ENCODE measurements at regions not wholly inside any gene's neighbourhood (a gene's known extent, or its start where the extent isn't known, plus 50 kb on each side); places are given as distances from the start of the nearest gene placed in this dataset.

DNA sequence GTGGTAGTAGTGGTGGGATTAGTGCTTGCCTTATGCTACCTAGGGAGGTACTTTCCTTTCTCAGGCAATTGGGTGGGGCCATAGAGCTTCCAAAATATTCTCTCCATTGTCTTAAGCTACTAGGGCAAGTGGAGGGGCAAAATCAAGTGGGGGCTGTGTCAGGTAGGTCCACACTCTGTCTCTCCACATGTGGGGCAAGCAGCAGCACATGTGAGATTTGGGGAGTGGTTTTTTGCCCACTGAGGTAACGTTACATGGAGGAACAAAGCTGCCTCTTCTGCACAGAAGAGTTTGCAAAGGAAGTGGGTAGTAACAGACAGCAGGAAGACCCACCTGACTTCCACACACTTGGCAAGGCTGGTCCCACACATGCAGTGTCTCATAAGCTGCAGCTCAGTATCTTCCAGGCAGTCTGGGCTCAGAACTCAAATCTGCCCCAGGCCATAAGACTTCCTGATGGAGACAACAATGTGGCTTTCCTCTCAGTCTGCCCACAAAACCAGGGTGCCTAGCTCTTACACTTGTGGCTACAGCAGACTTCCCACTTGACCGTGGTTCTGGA, 1581.5 kb upstream of the PCDH20 start:
- DNase-seq (ENCODE audit: low spot score) = no peak

DNA sequence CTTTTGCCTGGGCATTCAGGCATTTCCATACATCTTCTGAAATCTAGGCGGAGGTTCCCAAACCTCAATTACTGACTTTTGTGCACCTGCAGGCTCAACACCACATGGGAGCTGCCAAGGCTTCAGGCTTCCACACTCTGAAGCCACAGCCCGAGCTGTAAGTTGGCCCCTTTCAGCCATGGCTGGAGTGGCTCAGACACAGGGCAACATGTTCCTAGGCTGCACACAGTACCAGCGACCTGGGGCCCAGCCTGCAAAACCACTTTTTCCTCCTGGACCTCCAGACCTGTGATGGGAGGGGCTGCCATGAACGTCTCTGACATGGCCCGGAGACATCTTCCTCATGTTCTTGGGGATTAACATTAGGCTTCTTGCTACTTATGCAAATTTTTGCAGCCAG, 1558.2 kb upstream of the PCDH20 start:
- no peak for DNase-seq (ENCODE audit: low spot score)

DNA sequence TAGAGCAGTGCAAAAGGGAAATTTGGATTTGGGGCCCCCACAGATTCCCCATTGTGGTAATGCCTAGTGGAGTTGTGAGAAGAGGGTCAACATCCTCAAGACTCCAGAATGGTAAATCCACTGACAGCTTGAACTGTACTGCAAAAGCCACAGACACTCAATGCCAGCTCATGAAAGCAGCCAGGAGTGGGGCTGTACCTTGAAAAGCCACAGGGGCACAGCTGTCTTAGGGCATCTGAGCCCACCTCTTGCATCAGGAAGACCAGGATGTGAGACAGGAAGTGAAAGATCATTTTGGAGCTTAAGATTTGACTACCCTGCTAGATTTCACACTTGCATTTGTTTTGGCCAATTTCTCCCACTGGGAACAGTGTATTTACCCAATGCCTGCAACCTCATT, 1548.9 kb upstream of the PCDH20 start:
- DNase-seq (ENCODE audit: low spot score) = no peak

DNA sequence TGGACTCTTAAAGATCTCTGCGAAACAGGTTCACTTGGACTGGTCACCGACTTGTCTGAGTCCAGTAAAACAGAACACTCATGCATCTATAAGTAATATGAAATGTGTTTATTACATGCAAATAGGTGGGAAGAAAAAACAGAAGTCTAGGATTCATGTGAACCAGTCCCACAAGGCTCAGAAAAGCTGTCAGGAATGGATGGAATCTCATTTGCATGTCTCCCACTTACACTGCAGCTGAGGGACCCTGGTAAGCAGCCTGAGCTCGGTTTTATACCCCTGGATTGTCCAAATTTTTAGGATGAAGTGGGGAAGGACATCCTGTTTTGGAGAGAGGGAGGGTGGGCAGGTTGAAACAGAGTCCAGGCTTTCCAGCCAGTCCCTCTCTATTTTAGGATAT, 1545.1 kb upstream of the PCDH20 start:
- no peak for DNase-seq (ENCODE audit: low spot score)

DNA sequence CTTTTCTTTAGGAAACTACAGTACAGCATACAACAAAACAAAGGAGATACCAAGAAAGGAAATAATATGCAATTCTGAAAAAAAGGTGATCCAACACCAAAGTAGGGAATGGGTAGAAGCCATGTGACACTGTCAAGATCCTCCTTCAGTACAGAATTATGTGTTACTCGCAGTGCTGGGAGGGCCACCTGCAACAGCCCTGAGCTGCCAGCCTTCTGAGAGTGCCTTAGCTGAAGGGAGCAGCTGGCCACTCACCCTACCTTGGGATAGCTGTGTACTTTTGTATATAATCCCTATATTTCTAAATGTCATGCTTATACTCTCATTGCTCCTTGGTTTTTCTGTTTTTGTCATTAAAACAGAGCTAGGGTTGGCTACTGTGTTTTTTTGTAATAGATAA, 1518.2 kb upstream of the PCDH20 start:
- DNase-seq (ENCODE audit: low spot score) = no peak

DNA sequence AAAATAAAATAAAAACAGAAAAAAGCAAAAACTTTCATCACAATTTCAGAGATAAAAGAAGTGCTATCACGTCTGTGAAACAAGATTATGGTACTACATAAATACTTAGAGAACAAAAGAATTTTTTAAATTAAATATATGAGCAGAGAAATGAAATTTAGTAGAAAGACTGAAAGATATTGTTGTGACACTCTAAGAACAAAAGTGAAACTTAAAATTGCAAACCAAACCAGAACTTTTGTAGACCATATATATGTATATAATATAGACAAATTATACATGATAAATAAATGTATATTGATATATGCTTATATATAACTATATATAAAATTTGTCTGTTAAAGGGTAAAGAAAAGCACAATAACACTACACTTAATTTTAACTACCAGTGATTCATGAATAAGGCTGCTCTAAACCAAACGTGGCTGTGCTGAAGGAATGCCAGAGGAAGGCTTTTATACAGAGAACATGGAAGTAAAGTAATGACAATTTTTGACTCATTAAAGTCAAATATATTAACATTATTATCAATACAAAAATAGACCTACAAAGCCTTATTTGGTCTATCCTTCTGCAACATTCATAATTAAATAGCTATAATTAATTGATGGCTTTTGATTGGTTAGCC, 1516.7 kb upstream of the PCDH20 start:
- DNase-seq (ENCODE audit: low spot score) = no peak

DNA sequence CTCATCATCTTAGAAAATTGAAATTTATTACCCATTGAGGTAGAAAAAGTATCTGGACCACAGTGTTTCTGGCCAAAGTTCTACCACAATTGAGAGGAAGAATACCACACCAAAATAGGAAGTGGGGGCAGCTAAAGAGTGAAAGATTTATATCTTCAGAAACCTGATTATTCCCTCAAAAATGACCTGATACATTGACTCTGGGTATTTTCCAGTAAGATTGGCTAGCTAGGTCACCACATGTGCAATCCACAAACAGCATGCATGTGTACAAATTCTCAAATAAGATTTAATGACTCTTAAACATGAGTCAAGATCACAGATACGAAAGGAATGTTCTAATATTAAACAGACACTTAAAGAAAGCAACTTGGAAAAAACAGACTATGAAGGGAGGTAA, 1516.2 kb upstream of the PCDH20 start:
- DNase-seq (ENCODE audit: low spot score) = no peak

DNA sequence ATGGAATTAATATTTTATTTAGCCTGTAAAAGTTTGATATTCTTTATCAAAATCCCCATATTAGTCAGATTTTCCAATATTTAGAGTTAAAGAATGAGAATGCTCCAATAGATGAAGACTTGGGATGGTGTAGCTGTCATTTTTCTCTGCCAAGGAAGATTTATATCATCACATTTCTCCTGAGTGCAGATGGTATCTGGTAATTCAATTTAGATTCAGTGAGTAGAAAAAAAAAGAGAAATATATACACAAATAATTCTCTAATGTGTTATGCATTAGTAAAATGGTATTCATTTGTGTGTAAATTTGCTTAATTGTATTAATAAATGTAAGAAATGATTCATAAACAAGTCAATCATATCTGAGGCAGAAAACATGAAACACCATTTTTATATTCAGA, 1508.7 kb upstream of the PCDH20 start:
- DNase-seq (ENCODE audit: low spot score) = no peak

DNA sequence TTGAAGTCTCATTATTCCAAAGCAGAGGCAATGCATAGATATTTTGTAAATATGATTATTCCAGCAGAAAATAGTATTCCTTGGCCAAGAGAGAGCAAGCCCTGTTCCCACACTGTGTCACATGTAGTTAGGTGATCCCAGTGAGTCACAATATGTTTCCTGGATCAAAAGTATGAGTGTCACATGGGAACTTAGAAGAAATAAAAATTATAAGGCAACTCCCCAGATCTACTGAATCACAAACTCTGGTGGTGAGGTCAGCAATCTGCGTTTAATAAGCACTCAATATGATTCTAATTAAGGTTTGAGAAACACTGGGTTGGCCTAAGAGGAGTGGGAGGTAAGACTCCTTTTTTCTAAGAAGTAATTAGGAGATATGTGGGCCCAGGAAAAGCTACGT, 1504.5 kb upstream of the PCDH20 start:
- DNase-seq (ENCODE audit: low spot score) = no peak

DNA sequence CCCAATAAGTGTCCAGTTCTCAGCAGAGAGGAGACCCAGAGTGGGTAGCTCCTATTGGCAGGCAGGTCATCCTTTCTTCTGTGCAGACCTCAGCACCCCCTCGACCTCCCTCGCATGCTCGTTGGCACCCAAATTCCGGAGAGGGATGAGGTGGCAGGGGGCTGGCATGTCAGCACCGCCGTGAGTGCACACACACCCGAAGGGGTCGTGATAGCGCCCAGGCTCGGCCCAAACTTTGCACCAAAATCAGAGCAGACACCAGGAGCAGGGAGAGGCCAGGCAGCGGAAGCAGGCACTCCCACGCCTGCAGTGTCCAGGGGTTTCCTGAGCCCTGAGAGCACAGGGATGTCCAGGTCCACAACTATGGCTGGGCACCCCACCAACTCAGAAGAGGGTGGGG, 1503.8 kb upstream of the PCDH20 start:
- no peak for DNase-seq (ENCODE audit: low spot score)

DNA sequence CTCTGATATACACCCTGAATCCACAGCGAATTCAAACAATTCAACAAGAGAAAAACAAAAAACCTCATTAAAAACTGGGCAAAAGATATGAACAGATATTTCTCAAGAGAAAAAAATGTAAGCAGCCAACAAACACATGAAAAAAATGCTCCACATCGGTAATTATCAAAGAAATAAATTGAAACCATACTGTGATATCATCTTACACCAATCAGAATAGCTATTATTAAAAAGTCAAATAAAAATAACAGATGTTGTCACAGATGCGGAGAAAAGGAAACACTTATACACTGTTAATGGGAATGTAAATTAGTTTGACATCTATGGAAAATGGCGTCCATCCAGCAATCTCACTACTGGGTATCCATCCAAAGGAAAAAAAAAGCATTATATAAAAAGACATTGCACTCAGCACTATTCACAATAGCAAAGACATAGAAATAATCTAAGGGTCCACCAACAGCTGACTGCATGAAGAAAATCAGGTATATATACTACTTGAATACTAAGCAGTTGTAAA, 1495.0 kb upstream of the PCDH20 start:
- DNase-seq (ENCODE audit: low spot score) = no peak

DNA sequence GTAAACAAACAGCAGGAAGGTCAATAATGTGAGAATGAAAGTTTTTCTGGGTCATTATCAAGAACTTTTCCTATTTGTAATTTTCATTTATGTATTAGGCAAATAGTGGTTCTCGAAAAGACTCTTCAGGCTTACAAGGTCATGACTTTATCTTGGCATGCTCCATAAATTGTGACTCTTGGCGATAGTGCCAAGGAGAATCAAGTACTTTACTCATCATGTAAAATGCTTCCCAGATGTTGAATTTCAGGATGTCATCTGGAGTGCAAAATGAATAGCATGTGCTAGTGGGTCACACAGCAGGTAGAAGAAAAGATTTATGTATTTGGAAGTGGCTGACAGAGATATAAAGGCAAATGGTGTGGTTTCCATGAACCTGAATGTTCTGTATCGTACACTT, 1492.7 kb upstream of the PCDH20 start:
- DNase-seq (ENCODE audit: low spot score) = no peak

DNA sequence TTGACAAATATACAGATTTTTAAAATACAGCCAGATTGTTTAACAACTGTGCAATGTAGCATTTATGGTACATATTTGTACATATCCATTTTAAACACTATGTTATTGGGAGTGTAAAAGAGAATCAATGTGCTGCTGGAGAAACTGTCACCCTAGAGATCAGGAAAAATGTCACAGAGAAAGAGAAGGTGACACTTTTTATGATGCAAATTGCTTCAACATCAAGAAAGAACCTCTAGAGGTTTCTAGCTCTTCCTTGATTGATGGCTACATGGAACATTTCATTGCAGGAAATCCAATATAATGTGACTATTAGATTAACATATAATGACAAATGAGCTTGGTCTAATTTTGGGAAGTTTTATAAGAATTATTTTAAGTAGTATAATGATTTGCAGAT, 1491.2 kb upstream of the PCDH20 start:
- no peak for DNase-seq (ENCODE audit: low spot score)

DNA sequence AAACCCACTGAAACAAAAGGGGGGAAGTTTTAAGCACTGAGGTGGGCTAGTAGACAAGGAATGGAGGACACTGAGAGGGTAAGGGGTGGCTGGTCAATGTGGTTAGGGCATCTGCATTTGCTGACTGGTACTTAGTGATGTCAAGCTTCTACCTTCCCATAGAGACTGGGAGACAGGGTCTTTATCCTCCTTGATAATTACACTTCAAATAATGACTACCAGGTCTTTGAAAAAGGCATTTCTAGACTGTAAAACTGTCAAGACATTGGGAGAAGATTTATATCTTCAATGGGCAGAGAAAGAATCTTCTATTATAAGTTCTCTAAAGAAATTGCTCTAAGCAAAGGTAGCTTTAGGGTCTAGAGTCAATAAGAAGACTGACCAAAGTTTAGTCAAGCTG, 1490.8 kb upstream of the PCDH20 start:
- no peak for DNase-seq (ENCODE audit: low spot score)

DNA sequence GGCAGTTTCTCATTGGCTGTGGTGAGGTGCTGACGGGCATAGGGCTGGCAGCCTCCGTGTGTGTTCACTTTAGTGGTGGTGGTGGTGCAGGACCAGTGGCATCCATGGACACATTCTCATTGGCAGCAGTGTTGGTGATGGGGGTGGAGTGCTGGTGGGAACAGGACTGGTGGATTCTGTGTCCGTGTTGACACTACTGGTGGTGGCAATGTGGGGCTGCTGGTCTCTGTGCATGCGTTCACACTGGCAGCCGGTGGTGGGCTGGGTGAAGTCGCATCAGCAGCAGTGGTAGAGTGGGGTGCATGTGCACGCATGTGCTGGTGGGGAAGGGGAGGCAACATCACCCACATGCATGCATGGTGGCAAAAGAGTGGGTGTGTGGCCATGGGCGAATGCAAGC, 1471.4 kb upstream of the PCDH20 start:
- DNase-seq (ENCODE audit: low spot score) = no peak

DNA sequence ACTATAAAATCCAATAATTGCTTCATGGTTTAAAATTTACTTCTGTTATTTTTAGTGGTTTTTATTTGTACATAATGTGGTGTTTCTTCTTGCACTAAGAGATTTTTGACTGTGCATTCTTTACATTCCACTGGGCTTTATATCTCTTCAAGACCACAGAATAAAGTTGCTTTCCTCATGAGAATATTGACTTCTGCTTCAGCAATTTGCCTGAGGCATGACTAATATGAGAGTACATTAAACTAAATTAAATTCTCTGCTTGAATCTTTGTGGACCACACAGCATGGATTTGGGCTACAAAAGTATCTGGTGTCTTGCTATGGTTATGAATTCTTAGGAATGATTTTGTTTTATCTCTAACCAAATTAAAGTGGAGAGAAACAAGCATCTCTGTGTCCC, 1463.4 kb upstream of the PCDH20 start:
- no peak for DNase-seq (ENCODE audit: low spot score)

DNA sequence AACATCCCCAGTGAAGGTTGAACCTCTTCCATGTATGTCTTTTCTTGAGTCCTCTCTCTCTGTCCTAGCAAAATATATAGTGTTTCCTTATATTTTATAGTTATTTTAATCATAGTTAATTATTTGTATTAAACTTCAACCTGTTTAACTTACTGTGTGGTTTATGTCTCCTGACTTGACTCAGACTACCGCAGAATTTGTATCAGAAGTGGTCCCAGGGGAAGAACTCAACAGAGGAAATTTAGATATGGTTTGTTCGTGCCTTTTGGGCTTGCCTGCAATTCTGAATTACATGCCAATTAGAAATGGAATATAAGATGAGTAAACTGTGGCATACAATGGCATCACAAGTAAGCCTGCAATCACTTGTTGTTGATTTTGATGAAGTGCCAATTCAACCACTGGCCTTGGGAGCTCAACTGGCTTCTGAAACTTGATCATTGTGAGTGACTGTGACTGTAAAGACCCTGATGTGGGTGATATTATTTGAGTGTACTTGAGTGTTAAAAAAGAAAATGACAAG, 1459.5 kb upstream of the PCDH20 start:
- no peak for DNase-seq (ENCODE audit: low spot score)

DNA sequence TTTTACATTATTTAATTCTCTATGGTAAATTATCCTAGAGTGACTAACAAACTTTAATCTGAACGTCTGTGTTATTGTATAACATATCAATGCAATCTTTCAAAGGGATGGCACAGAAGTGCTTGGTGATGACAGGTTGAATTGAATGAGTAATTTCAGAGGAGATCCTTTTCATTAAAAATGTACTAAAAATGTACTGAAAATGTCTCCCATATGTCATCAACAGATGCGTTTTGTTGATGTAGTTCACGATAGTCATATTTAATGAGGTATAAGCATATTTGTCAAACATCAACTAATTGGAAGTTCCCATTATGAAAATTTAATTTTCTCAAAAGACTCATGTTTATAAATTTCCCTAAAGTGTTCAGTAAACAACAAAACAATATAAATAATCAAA, 1434.7 kb upstream of the PCDH20 start:
- DNase-seq (ENCODE audit: low spot score) = no peak

DNA sequence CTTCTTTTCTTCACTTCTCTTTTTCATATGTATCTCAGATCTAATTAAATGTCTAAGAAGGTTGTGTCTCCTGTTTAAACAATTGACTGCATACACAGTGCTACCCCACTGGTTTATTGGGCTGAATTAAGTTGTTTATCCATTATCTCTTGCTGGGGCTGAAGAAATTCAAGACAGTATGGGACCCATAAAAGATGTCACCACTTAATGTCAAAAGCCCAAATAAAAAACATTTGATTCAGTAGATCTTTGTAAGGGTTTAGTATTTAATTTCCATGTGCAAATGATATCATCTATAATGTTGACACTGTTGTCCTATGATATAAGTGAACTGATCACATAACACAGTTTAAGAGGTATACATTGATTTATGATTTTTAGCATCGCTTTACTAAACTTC, 1431.9 kb upstream of the PCDH20 start:
- no peak for DNase-seq (ENCODE audit: low spot score)

DNA sequence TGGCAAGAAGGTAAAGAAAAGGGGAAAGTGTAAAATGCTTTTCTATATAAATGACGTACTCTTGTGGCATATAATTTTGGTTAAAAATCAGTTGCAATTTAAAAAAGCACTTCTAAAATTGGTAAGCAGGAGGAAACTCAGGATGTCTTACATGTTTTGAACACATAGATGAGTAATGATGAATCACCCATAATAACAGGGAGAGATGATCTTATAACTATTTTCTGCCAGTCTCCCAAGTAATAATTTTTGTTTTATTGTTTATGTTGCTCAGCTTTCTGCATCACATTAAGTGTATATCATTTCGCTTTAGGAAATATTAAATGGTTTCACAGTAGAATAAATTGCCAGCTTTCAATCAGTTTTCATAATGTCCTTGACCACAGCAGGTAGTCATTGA, 1430.7 kb upstream of the PCDH20 start:
- no peak for DNase-seq (ENCODE audit: low spot score)

DNA sequence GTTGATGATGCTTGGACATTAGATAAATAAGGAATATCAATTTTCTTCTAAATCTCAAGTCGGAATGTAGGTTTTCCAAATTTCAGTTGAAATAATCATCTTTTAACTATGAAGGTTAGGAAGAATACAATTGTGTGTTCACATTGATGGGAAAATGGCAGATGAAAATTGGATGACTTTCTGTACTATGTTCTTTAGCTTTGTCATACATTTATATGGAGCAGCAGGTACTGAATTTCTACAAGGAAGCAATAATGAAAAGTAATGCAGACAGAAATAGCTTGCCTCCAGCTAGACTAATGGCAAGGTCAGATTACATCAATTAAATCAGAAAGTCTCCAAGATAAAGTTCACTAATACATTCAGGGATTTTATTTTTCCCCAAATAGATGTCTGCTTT, 1423.7 kb upstream of the PCDH20 start:
- no peak for DNase-seq (ENCODE audit: low spot score)

DNA sequence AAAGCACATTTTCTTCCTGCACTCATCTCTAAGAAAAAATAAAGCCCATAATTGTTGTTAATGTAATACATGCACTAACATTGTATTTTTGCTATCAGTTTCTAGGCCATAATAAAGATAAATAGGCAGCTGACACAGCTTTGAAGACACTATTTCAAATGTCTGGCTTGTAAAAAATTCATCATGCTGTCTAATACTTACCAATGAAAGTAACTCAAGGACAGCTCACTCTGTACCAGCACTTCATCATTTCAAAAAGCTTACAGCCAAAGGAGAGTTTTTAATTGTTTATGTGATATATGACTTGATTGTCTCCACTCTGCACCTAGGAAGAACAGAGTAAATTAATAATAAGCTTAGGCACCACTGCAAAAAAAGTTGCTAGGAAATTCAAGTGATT, 1423.3 kb upstream of the PCDH20 start:
- DNase-seq (ENCODE audit: low spot score) = no peak

DNA sequence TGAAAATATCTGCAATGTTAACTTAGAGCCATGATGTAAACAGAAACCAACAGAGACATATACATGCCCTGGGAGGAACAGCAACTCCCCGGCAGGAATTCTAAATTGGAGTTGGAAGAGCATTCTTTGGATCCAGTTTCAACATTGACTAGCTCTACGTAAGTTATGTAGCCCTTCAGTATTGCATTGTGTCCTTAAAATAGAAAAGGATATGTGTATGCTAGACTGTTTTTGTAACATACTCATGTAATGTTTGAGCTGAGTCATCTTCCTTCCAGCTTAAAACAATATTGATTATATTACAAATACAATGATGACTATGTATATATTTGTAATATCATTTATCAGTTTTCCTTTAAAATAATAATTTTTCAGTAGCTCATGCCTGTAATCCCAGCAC, 1422.2 kb upstream of the PCDH20 start:
- no peak for DNase-seq (ENCODE audit: low spot score)

DNA sequence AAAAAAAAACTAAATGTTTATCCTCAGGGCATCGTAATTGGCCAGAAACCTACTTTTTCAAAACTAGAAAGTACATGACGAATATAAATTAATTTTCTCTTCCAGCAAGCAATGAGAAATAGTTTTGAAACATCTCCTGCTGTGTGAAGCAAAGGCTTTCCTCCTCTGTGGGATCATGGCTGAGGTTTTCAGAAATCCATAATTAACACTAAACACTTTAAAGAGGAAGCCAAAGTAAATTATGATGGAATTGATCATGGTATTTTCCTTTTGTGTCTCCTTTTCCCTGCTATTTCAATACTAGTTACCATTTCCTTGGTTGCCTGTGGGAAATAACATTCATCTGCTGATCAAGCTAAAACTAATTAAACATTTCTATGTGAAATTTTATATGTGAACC, 1413.8 kb upstream of the PCDH20 start:
- no peak for DNase-seq (ENCODE audit: low spot score)
